Tibial nerve (tissue), 4 donors: ENCODE measurements at regions not wholly inside any gene's neighbourhood (a gene's known extent, or its start where the extent isn't known, plus 50 kb on each side); places are given as distances from the start of the nearest gene placed in this dataset.

Experiments used
- CTCF ChIP-seq, 5 experiments: fragments of 200-600 bp in 3 of 5; fragments of 450-650 bp in 2 of 5; sonication (generic) in 3 of 5; IDR thresholded peaks; one replicate each; pipeline ENCODE4 v1.5.1; 2016 to 2019; ENCODE audit warnings: antibody characterized with exemption in 5 of 5, mild to moderate bottlenecking in 3 of 5, moderate library complexity in 2 of 5
- EP300 ChIP-seq, 2 donors: sonication (generic); formaldehyde crosslinking; IDR thresholded peaks; one replicate each; pipeline ENCODE4 v1.6.1; 2017; ENCODE audit warnings: antibody characterized with exemption in 2 of 2, mild to moderate bottlenecking in 1 of 2

GRCh38 chr10:90286406-90286805, 571.4 kb downstream of the HTR7 start:
- TF ChIP-seq CTCF (IDR thresholded peaks at IDR 0.05) (no peak), EP300 (IDR thresholded peaks at IDR 0.05) (no peak)
